ENCODE measurements at regions not wholly inside any gene's neighbourhood (a gene's known extent, or its start where the extent isn't known, plus 50 kb on each side); places are given as distances from the start of the nearest gene placed in this dataset.
"Not testable (repeated sequence)": the region's sequence is repeated elsewhere in the genome, so short reads cannot be mapped to it uniquely, and the experiment has no call there.

- DNase-seq = not testable (repeated sequence)
These were observed 731.8 kb downstream of the ANKRD7 start for GRCh38 chr7:118956285-118956684.

GRCh38 chr7:118969370-118969769, 744.9 kb downstream of the ANKRD7 start:
- no peak for DNase-seq

- DNase-seq = no peak
These were observed 747.2 kb downstream of the ANKRD7 start for GRCh38 chr7:118971706-118972105.

GRCh38 chr7:118974836-118975235, 750.3 kb downstream of the ANKRD7 start:
- DNase-seq = no peak

- DNase-seq = no peak
These were observed 770.8 kb downstream of the ANKRD7 start for GRCh38 chr7:118995350-118995749.

- DNase-seq = no peak
These were observed 782.7 kb downstream of the ANKRD7 start for GRCh38 chr7:119007236-119007635.

GRCh38 chr7:119010635-119011034, 786.1 kb downstream of the ANKRD7 start:
- DNase-seq = no peak

GRCh38 chr7:119026391-119026790, 801.9 kb downstream of the ANKRD7 start:
- no peak for DNase-seq

- no peak for DNase-seq
These were observed 804.2 kb downstream of the ANKRD7 start for GRCh38 chr7:119028736-119029135.

GRCh38 chr7:119032136-119032535, 807.6 kb downstream of the ANKRD7 start:
- DNase-seq = not testable (repeated sequence)

- no peak for DNase-seq
These were observed 809.1 kb downstream of the ANKRD7 start for GRCh38 chr7:119033641-119034040.

GRCh38 chr7:119037941-119038340, 813.4 kb downstream of the ANKRD7 start:
- DNase-seq = no peak

- DNase-seq = no peak
These were observed 821.6 kb downstream of the ANKRD7 start for GRCh38 chr7:119046068-119046467.

- DNase-seq = no peak
These were observed 841.5 kb downstream of the ANKRD7 start for GRCh38 chr7:119065966-119066365.

- no peak for DNase-seq
These were observed 861.5 kb downstream of the ANKRD7 start for GRCh38 chr7:119086026-119086425.

- no peak for DNase-seq
These were observed 866.3 kb downstream of the ANKRD7 start for GRCh38 chr7:119090851-119091250.

- no peak for DNase-seq
These were observed 872.2 kb downstream of the ANKRD7 start for GRCh38 chr7:119096683-119097082.

GRCh38 chr7:119100611-119101258, 876.2 kb downstream of the ANKRD7 start:
- DNase-seq = peak; percentile 3

- no peak for DNase-seq
These were observed 877.8 kb downstream of the ANKRD7 start for GRCh38 chr7:119102291-119102690.

- DNase-seq = no peak
These were observed 880.9 kb downstream of the ANKRD7 start for GRCh38 chr7:119105381-119105780.

- DNase-seq = no peak
These were observed 898.8 kb downstream of the ANKRD7 start for GRCh38 chr7:119123326-119123725.

GRCh38 chr7:119127706-119128105, 903.2 kb downstream of the ANKRD7 start:
- DNase-seq = no peak

- DNase-seq = no peak
These were observed 907.9 kb downstream of the ANKRD7 start for GRCh38 chr7:119132436-119132835.

- DNase-seq = no peak
These were observed 942.9 kb downstream of the ANKRD7 start for GRCh38 chr7:119167431-119167830.

GRCh38 chr7:119172043-119172442, 947.5 kb downstream of the ANKRD7 start:
- DNase-seq = no peak
